Heart right ventricle (tissue), 16 donors: ENCODE measurements at regions not wholly inside any gene's neighbourhood (a gene's known extent, or its start where the extent isn't known, plus 50 kb on each side); places are given as distances from the start of the nearest gene placed in this dataset.

ENCODE experiments used
- ATAC-seq, 8 donors: fragments of 200-7000 bp; cut with Tn5 transposase; one replicate each; pipeline ENCODE4 v1.9.1; 2020; ENCODE audit warnings: mild to moderate bottlenecking in 8 of 8, moderate library complexity in 8 of 8, moderate number of reproducible peaks in 1 of 8
- DNase-seq, 2 donors: peaks; one replicate each; pipeline ENCODE4 v3.0.0-alpha.2; 2020
- H3K27ac ChIP-seq, 10 donors: fragments of 200-600 bp; sonication (generic) in 2 of 10; one replicate each; pipeline versions ENCODE4 v1.5.0 to v1.8.0; 2020 to 2022; ENCODE audit warnings: mild to moderate bottlenecking in 3 of 10
- H3K27me3 ChIP-seq, 7 donors: fragments of 200-600 bp; one replicate each; pipeline ENCODE4 v1.8.0; 2021 to 2022; ENCODE audit warnings: mild to moderate bottlenecking in 2 of 7
- H3K36me3 ChIP-seq, 9 donors: fragments of 200-600 bp; sonication (generic) in 1 of 9; one replicate each; pipeline versions ENCODE4 v1.5.0 to v1.8.0; 2020 to 2022; ENCODE audit warnings: mild to moderate bottlenecking in 2 of 9
- H3K4me1 ChIP-seq, 9 donors: fragments of 200-600 bp; sonication (generic) in 1 of 9; one replicate each; pipeline versions ENCODE4 v1.5.0 to v1.8.0; 2020 to 2022; ENCODE audit warnings: mild to moderate bottlenecking in 4 of 9
- H3K4me3 ChIP-seq, 10 donors: fragments of 200-600 bp; sonication (generic) in 2 of 10; one replicate each; pipeline versions ENCODE4 v1.5.0 to v1.8.0; 2020 to 2022; ENCODE audit warnings: mild to moderate bottlenecking in 7 of 10, moderate library complexity in 2 of 10
- H3K9me3 ChIP-seq, 11 donors: fragments of 200-600 bp in 10 of 11; sonication (generic) in 2 of 11; one replicate each; pipeline versions ENCODE4 v1.5.0 to v1.8.0; 2013 to 2022; ENCODE audit warnings: mild to moderate bottlenecking in 2 of 11, control low read depth in 1 of 11, moderate library complexity in 1 of 11
- WGBS, 2 donors: extraction: QIAGEN DNeasy Blood & Tissue Kit; methylation state at CpG; one replicate each; pipeline ENCODE4 v1.1.7; 2013; ENCODE audit warnings: inconsistent platforms in 1 of 2; 5-methylcytosine and 5-hydroxymethylcytosine counted together
- intact Hi-C, 10 donors: fragments of 100-400 bp; cut with DNase I; formaldehyde crosslinking; loops; one replicate each; pipeline versions ENCODE4 v1.11.1 to v1.14.2; 2022
- TF ChIP-seq, protein P1 (sequence below), 9 donors: fragments of 200-600 bp; sonication (generic) in 2 of 9; IDR thresholded peaks; one replicate each; pipeline versions ENCODE4 v1.5.0 to v1.8.0; 2021 to 2022; ENCODE audit warnings: antibody characterized with exemption in 9 of 9, mild to moderate bottlenecking in 5 of 9, moderate library complexity in 1 of 9
- donor health status: Arrhythmogenic right ventricular cardiomyopathy.
- donor health status: ischemic (EF 13 %, LVEDD 7.1; RV severe dilation, severe dysfunction).
- donor health status: healthy with polysubstance abuse.
- donor health status: DM: no; HTN: yes; CAD: no.
- donor health status: DM: no; HTN: no; CAD: no.
- donor health status: ischemic (EF 25% LVEDD 6.9; RV normal size, moderate dysfunction).
- donor health status: ischemic (EF 25% LVEDD 5.7; RV mildly dilated, moderate dysfunction).
- donor health status: healthy.
- donor health status: DM: yes; HTN: yes; CAD: no.
- donor health status: Ischemic cardiomyopathy.
- donor health status: ischemic (EF 35%, LVEDD 5.7; RV mildly dilated, moderate dysfunction).
- donor health status: nonischemic (EF 11% LVEDD 7.7; RV severe dilation, severe dysfunction).
- donor health status: DM: yes; HTN: yes; CAD: no.
- donor health status: PGD.
- donor health status: ischemic (EF 29% LVEDD 5.4; RV normal size, mild dysfunction).
- donor health status: nonischemic (EF 23%, LVEDD 6.1; RV moderate dilation, normal function).

DNA sequence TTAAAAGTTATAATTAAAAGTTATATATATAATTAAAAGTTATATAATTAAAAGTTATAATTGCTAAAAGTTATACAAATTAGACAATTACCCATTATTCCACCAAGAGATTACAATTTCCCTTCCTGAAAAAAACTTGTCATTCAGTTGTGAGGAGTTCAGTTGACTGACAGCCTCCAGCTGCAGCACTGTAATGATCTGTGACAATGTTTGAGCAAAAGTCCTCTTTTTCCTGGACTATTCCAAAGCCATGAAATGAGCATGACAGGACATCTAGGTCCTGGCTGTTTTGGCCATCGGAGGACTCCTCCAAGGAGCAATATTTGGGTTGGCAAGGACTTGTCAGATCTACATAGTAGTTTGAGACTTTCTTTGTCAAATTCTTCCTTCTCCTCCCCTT lies 258.7 kb upstream of the EDNRB start:
- 70 to 95% methylated on average over 1 of the region's 1 CpG for WGBS, 2 donors
- H3K9me3 ChIP-seq: peaks cover 0 to 8% (median 0%) of the 10 kb centered on the region in 11 donors
- TF ChIP-seq, protein P1, sequence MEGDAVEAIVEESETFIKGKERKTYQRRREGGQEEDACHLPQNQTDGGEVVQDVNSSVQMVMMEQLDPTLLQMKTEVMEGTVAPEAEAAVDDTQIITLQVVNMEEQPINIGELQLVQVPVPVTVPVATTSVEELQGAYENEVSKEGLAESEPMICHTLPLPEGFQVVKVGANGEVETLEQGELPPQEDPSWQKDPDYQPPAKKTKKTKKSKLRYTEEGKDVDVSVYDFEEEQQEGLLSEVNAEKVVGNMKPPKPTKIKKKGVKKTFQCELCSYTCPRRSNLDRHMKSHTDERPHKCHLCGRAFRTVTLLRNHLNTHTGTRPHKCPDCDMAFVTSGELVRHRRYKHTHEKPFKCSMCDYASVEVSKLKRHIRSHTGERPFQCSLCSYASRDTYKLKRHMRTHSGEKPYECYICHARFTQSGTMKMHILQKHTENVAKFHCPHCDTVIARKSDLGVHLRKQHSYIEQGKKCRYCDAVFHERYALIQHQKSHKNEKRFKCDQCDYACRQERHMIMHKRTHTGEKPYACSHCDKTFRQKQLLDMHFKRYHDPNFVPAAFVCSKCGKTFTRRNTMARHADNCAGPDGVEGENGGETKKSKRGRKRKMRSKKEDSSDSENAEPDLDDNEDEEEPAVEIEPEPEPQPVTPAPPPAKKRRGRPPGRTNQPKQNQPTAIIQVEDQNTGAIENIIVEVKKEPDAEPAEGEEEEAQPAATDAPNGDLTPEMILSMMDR (IDR thresholded peaks at IDR 0.05): no peak
- no peaks in the 10 kb centered on the region for H3K4me1 ChIP-seq
- intact Hi-C loops: no loop called here
- no peak for DNase-seq
- no peak overlapping the region for H3K27ac ChIP-seq
- no peak for ATAC-seq
- H3K27me3 ChIP-seq: no peaks in the 10 kb centered on the region
- H3K36me3 ChIP-seq: no peaks in the 10 kb centered on the region
- no peak overlapping the region for H3K4me3 ChIP-seq

DNA sequence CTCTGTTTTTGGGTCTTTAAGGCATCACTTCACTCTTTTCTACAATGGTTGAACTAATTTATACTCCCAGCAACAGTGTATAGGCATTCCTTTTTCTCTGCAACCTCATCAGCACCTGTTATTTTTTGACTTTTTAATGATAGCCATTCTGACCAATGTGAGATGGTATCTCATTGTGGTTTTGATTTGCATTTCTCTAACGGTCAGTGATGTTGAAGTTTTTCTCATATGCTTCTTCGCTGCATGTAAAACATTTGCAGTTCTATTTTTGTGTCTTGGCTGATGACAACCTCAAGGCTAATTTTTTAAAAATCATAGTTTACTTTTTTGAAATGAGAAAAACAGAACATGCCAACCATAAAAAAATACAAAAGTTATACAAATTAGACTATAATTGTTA lies 258.2 kb upstream of the EDNRB start:
- H3K4me3 ChIP-seq: no peak overlapping the region
- ATAC-seq: no peak
- no peak for DNase-seq
- no peak overlapping the region for H3K27ac ChIP-seq
- peaks cover 0 to 8% (median 0%) of the 10 kb centered on the region in 11 donors for H3K9me3 ChIP-seq
- WGBS, 2 donors: 73 to 78% methylated on average over 2 of the region's 2 CpGs
- intact Hi-C loops: no loop called here
- no peaks in the 10 kb centered on the region for H3K4me1 ChIP-seq
- TF ChIP-seq, protein P1 (IDR thresholded peaks at IDR 0.05): no peak
- no peaks in the 10 kb centered on the region for H3K27me3 ChIP-seq
- H3K36me3 ChIP-seq: no peaks in the 10 kb centered on the region

DNA sequence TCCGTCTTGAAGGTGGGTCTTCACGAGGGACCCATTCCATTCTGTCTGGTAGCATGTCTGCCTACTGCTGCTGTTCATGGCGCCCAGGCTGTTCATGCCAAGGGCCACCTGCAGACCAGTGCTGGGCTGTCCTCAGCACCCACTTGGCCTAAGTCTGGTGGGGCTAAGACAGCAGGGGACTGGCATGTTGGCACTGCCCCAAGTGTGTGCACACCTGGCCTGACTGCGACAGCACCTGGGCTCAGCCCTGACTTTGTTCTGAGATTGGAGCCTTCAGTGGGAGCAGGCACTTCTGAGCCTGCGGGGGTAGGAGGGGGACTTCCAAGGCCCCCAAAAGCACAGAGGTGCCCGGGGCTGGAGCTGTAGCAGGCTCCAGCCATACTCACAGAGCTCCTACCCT lies 250.8 kb upstream of the EDNRB start:
- TF ChIP-seq, protein P1 (IDR thresholded peaks at IDR 0.05): no peak
- H3K27ac ChIP-seq: no peak overlapping the region
- no peaks in the 10 kb centered on the region for H3K36me3 ChIP-seq
- ATAC-seq (no peak), DNase-seq (no peak)
- intact Hi-C loops: no loop called here
- no peaks in the 10 kb centered on the region for H3K27me3 ChIP-seq
- H3K4me1 ChIP-seq: no peaks in the 10 kb centered on the region
- no peak overlapping the region for H3K4me3 ChIP-seq
- H3K9me3 ChIP-seq: peaks cover 0 to 14% (median 0%) of the 10 kb centered on the region in 11 donors
- 82 to 84% methylated on average over 6 of the region's 6 CpGs for WGBS, 2 donors

DNA sequence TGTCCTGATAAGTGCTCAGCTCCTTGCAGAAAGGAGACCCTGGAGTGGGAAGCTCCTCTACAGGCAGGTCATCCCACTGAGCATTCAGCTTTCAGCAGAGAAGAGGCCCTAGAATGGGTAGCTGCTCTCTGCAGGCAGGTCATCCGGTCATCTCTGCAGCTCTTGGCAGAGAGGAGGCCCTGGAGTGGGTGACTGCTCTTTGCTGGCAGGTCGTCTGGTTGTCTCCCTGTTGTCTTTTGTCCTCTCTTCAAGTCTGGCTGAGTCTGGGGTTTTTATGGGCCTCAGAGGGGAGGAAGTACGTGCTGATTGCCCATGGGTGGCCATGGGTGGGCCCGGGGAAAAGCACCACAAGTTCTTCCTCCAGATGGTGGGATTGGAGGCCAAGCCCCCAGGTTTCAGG lies 250.3 kb upstream of the EDNRB start:
- intact Hi-C loops: no loop called here
- ATAC-seq (no peak), DNase-seq (no peak)
- Histone ChIP-seq H3K27ac (no peak overlapping the region), H3K36me3 (no peaks in the 10 kb centered on the region), H3K9me3 (peaks cover 0 to 14% (median 0%) of the 10 kb centered on the region in 11 donors), H3K4me3 (no peak overlapping the region), H3K27me3 (no peaks in the 10 kb centered on the region), H3K4me1 (no peaks in the 10 kb centered on the region)
- WGBS, 2 donors: 75 to 77% methylated on average over 4 of the region's 4 CpGs
- TF ChIP-seq, protein P1 (IDR thresholded peaks at IDR 0.05): no peak

DNA sequence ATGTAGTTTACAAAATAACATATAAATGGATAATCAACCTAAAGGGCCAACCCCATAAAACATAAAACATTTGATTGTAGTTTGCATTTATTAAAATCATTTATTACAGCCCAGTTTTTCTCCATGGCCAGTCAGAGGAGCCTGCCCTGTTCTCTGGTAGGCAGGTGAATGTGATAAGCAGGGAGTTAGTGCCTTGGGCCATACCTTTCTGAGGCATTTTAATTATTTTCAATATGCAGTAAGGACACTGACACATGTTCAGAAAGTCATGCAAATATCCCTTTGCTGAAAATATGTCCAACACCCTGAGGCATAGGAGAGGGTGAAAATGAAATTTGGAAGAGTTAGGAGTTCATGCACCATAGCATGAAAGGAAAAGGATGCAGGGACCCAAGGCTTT lies 242.6 kb upstream of the EDNRB start:
- ATAC-seq (no peak), DNase-seq (no peak)
- Histone ChIP-seq H3K9me3 (no peaks in the 10 kb centered on the region), H3K27me3 (no peaks in the 10 kb centered on the region), H3K4me1 (peaks cover 0 to 6% (median 0%) of the 10 kb centered on the region in 9 donors), H3K36me3 (no peaks in the 10 kb centered on the region), H3K27ac (no peak overlapping the region), H3K4me3 (no peak overlapping the region)
- TF ChIP-seq, protein P1 (IDR thresholded peaks at IDR 0.05): no peak
- intact Hi-C loops: no loop called here
